ENCODE measurements at regions not wholly inside any gene's neighbourhood (a gene's known extent, or its start where the extent isn't known, plus 50 kb on each side); places are given as distances from the start of the nearest gene placed in this dataset.
A peak's percentile ranks its signal among the peaks of the same experiment; 100 is the strongest.
"Not testable (repeated sequence)": the region's sequence is repeated elsewhere in the genome, so short reads cannot be mapped to it uniquely, and the experiment has no call there.

- DNase-seq, result no peak
Observed at GRCh38 chr12:4822572-4822971, 87.1 kb upstream of the KCNA1 start.

DNA sequence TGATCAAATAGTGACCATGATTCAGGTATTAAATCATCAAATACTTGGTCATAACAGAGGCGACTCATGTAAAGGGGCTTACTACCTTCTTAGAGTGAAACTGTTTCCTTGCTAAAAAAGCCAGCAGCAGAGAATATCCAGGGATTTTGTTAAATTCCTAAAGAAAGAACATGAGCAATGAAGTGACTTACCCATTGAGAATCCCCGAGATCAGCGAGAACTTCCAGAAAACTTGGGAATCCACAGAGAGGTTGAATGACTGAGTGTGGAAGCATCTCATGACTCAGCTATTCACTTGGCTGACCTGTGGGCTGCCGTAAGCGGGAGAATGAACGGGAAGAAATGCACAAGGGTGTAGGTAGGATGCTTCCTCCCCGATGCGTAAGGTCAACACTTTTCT, 85.3 kb upstream of the KCNA1 start:
- DNase-seq, result no peak

- DNase-seq, result no peak
Observed at GRCh38 chr12:4825011-4825858, 84.5 kb upstream of the KCNA1 start.

DNA sequence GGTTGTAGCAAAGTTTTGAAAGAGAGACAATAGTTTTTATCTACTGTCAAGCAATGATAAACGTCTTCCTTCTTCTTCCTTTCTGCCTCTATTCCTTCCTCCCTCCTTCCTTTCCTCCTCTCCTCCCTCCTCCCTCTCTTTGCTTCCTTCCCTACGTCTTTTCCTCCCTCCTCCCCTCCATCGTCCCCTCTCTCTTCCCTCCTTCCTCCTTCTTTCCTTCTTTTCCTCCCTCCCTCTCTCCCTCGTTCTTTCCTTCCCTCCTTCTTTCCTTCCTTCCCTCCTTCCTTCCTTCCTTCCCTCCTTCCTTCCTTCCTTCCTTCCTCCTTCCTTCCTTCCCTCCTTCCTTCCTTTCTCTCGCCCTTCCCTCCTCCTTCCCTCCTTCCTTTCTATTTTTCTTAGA, 82.8 kb upstream of the KCNA1 start:
- no peak for DNase-seq

GRCh38 chr12:4828176-4828575, 81.5 kb upstream of the KCNA1 start:
- DNase-seq, result no peak

DNA sequence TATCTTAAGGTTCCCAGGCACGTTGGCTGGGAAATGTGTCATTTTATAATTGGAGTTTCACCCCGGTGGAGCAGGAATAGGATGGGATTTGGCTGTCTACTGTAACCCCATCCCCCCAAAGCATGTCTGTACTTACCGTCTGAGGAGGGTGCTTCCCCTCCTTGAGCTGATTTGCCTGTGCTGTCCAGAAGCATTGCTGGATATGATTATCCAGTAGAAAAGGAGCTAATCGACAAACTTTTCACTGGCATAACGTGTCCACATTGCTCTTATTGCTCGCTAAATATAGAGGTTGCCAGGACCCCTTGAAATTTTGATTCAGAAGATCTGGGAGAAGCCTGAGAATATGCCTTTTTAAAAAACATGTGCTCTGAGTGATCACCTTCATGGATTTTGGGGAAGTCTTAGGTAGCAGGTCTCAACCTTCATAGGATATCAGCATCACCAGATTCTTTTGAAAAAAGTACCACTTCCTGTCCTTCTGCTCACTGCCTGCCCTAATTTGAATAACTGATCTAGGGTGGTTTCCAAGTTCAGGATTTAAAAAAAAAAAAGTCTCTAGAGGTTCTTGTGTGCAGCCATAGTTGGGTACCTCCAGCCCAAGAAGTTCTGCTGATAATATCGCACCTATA, 80.4 kb upstream of the KCNA1 start:
- DNase-seq, result no peak

DNA sequence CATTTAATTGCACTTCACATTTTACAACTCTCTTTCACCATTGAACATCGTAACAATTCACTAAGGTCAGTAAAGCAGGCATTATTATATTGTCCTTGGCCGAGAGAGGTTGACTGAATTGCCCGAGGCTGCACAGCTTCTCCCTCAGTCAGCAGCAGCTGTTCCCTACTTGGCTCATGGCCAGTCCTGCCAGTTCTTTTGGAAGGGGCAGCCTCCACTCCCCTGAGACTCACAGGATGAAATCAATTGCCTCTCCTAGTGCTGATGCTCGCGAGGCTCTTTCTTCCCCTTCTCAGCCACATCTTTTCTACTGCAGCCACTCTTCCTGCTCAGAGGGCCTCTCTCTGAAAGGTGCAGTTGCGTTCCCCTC, 79.9 kb upstream of the KCNA1 start:
- no peak for DNase-seq

GRCh38 chr12:4830556-4831210, 79.0 kb upstream of the KCNA1 start:
- no peak for DNase-seq

- no peak for DNase-seq
Observed at GRCh38 chr12:4833053-4833452, 76.7 kb upstream of the KCNA1 start.

DNA sequence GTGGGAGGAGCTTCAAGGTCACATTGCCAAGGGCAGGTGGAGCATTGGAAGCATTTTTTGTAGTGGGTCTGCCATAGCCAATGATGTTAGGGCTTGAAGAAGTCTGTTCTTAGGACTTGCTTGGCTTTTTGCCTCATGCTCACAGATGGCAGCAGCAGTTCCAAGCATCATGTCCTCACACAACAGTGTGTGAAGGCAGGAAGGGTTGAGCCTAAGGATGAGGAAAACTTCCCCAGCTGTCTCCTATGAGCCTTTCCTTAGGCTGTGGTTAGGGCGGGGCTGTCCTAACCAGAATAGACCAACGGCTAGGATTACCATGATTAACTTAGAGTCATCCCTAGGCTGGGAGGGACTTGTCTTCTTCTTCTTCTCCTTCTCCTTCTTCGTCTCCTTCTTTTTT, 76.2 kb upstream of the KCNA1 start:
- no peak for DNase-seq

GRCh38 chr12:4842401-4842800, 67.3 kb upstream of the KCNA1 start:
- DNase-seq, result not testable (repeated sequence)

DNA sequence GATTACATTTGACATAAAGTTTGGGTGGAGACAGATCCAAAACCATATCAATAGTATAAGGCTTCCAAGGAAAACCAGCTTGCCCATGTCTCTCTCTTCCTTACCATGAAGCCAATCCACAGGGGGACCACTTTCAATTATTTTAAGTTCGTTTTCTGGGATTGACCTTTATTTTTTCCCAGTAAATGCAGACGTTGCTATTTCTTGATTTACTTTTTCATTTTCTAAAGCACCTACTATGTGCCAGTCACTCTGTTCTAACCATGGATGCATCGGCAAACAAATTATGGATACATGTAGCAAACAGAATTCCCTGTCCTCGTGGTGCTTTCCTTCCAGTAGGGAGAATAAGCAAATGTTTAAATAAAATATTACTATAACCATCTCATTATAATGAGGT, 65.8 kb upstream of the KCNA1 start:
- DNase-seq, result no peak

- DNase-seq, result no peak
Observed at GRCh38 chr12:4847713-4848112, 62.0 kb upstream of the KCNA1 start.

GRCh38 chr12:4849115-4849541, 60.6 kb upstream of the KCNA1 start:
- DNase-seq, result no peak

GRCh38 chr12:4849795-4850345, 59.8 kb upstream of the KCNA1 start:
- no peak for DNase-seq

DNA sequence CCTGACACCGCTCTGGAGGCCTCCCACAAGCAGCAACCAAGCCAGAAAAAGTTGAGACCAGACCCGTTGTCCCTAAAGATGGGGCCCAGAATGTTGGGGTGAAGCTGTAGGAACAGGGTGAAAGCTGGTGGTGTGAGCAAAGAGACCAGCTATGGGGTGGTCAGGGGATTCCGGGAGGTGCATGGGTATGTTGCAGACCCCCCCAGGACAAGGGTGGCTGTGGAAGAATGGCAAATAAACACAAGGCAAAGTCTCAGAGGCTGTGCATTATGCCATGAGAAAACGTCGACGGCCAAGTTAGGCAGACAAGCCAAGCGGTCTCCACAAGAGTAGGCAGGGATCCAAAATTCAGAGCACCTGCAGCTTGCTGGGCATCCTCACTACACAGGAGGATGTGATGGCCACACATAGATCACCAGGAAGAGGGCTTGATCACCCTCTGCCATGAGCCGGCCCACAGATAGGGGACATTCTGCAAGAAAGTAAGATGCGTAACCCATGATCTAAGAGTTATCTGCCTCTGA, 58.8 kb upstream of the KCNA1 start:
- no peak for DNase-seq

GRCh38 chr12:4852308-4852707, 57.4 kb upstream of the KCNA1 start:
- DNase-seq, result no peak

- no peak for DNase-seq
Observed at GRCh38 chr12:4852911-4853310, 56.8 kb upstream of the KCNA1 start.

DNA sequence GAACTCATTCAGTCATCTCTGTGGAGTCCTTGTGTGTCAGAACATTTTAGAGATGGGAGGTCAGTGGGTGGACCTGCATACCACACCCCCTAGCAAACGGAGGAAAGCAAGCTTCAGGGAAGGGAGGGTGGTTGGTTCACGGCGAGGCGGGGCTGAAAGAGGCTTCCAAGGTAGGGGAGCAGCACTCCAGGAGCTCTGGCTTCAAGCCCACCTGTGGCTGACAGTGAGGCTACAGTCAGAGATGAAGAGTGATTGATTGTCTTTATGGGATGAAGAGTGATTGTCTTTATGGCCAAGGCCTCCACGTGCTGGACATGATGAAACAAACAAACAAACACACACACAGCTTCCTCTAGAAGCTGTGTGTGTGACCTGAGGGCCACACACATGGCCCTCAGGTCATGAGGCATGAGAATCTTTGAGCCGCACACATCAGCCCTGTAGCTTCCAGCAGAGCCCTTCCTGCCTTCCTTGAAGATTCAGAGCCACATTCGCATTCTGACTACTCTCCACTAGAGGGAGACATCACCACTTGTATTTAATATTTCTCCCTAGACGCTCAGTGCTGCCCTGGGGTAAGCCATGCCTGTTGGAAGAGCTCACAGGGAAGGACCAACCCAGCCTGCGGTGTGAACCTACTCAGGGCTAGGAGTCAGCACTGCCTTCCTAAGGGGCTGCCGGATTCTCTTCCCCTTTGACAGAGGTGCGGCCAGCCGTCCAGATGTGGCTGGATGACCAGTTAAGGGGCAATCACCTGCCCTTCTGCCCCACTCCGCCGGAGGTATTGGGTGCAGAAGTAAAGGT, 54.4 kb upstream of the KCNA1 start:
- peak; percentile 37 for DNase-seq

- DNase-seq, result no peak
Observed at GRCh38 chr12:4856596-4856995, 53.1 kb upstream of the KCNA1 start.

DNA sequence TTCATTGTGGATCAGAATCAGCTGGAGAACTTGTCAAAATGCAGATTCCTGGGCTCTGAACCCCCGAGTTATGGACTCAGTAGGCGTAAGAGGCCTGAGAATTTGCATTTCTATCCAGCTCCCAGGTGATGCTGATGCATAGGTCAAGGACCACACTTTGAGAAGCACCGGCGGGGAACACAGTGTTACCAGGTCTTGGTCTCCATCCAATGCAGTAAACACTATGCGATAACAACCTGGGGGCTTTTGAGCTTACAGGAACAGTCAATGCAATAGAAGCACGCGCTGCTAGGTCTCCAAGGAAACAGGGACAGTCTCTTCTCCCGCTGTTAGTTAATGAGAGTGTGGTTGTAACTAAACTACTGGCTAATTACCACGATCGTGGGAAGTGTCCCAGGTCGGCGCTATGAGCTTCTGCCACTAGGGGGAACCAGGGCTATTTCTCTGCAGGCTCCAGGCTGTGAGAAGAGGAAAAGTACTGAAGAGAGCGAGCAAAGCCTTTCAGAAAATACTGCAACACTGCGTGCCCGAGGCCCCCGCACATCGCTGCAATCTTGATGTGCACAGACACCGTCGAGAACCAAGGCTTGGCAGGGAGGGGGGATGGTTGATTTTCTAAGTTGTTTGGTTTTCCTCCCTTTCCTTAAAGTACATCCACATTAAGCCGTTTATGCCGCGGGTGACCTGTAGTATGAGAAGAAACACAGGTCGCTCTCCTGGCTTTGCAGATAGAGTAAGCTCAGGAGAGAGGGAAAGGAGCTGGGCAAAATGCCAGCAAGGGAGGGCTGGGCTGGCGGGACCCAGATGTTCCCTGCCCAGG, 52.0 kb upstream of the KCNA1 start:
- DNase-seq, result peak; percentile 70

DNA sequence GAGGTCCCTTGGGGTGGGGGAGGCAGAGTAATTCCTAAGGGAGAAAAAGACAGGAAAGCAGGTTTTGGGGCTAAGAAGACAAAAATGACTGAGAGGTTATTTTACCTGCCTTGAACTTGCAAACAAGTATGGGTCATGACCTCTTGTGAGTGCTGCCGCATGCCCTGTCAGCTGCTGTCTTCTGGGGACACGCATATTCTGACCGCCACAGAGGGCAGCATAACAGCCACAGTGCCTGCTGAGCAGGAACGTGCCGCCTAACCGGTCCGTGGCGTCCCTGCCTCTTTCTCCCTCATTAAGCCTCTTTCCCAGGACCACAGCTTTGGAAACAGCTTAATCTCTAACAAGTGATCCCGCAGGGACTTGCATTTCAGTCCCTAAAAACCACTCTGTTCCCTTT, 51.3 kb upstream of the KCNA1 start:
- DNase-seq, result no peak

Data from activated gamma-delta T cell treated with Interleukin-2 at 50 U/mL for 16 hours (primary cell).